Upper lobe of right lung (tissue), 1 donor: ENCODE measurements at regions not wholly inside any gene's neighbourhood (a gene's known extent, or its start where the extent isn't known, plus 50 kb on each side); places are given as distances from the start of the nearest gene placed in this dataset.
A peak's percentile ranks its signal among the peaks of the same experiment; 100 is the strongest.

ENCODE experiments used
- ATAC-seq: fragments of 200-7000 bp; cut with Tn5 transposase; one replicate; pipeline ENCODE4 v1.9.1; 2020; ENCODE audit warnings: mild to moderate bottlenecking, moderate library complexity
- DNase-seq: peaks from one replicate; pipeline ENCODE4 v3.0.0-alpha.2; 2020
- H3K27ac ChIP-seq: fragments of 200-600 bp; one replicate; pipeline ENCODE4 v1.8.0; 2022
- H3K27me3 ChIP-seq: fragments of 200-600 bp; one replicate; pipeline ENCODE4 v1.8.0; 2022; ENCODE audit warnings: mild to moderate bottlenecking
- H3K36me3 ChIP-seq: fragments of 200-600 bp; one replicate; pipeline ENCODE4 v1.8.0; 2022
- H3K4me1 ChIP-seq: fragments of 200-600 bp; one replicate; pipeline ENCODE4 v1.8.0; 2022
- H3K4me3 ChIP-seq: fragments of 200-600 bp; one replicate; pipeline ENCODE4 v1.8.0; 2022; ENCODE audit warnings: mild to moderate bottlenecking
- H3K9me3 ChIP-seq: fragments of 200-600 bp; one replicate; pipeline ENCODE4 v1.8.0; 2022
- intact Hi-C: fragments of 100-400 bp; cut with DNase I; formaldehyde crosslinking; loops from one replicate; pipeline ENCODE4 v1.11.0; 2022
- TF ChIP-seq, protein P1 (sequence below): fragments of 200-600 bp; IDR thresholded peaks from one replicate; pipeline ENCODE4 v1.8.0; 2022; ENCODE audit warnings: antibody characterized with exemption
- donor health status: DM: no; HTN: yes; CAD: no; lungs with severe emphysema.

DNA sequence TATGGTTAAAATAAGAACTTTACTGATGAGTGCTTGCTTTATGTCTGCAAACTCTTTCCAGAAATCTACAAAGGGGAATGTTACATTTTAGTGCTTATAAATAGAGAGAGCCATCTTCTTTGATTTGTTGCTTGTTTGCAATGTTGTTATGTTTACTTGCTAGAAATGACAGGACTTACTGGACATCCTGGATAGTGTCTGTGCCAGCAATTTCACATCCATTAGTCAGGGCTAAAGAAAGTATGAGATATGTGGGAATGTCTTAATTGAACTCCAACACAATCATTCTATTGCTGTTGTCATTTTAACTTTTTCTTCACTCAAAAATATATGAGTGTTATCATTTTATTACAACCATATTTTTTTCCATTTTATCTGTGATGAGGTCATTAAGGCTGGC is 453.2 kb downstream of the TNS3 start:
- Histone ChIP-seq H3K36me3 (no peaks in the 10 kb centered on the region), H3K27me3 (no peaks in the 10 kb centered on the region), H3K27ac (no peak overlapping the region), H3K4me1 (no peaks in the 10 kb centered on the region), H3K4me3 (no peak overlapping the region), H3K9me3 (no peaks in the 10 kb centered on the region)
- DNase-seq (no peak), ATAC-seq (no peak)
- intact Hi-C loops = no loop called here
- TF ChIP-seq, protein P1, sequence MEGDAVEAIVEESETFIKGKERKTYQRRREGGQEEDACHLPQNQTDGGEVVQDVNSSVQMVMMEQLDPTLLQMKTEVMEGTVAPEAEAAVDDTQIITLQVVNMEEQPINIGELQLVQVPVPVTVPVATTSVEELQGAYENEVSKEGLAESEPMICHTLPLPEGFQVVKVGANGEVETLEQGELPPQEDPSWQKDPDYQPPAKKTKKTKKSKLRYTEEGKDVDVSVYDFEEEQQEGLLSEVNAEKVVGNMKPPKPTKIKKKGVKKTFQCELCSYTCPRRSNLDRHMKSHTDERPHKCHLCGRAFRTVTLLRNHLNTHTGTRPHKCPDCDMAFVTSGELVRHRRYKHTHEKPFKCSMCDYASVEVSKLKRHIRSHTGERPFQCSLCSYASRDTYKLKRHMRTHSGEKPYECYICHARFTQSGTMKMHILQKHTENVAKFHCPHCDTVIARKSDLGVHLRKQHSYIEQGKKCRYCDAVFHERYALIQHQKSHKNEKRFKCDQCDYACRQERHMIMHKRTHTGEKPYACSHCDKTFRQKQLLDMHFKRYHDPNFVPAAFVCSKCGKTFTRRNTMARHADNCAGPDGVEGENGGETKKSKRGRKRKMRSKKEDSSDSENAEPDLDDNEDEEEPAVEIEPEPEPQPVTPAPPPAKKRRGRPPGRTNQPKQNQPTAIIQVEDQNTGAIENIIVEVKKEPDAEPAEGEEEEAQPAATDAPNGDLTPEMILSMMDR = no peak

- no peak for DNase-seq
- Histone ChIP-seq H3K9me3 (no peaks in the 10 kb centered on the region), H3K27me3 (no peaks in the 10 kb centered on the region), H3K4me3 (no peak overlapping the region), H3K4me1 (no peaks in the 10 kb centered on the region), H3K27ac (no peak overlapping the region), H3K36me3 (no peaks in the 10 kb centered on the region)
- no peak for ATAC-seq
- intact Hi-C loops = no loop called here
- TF ChIP-seq, protein P1 = no peak
These were observed 456.4 kb downstream of the TNS3 start for GRCh38 chr7:47125529-47125928.

GRCh38 chr7:47119261-47119865 is 462.5 kb downstream of the TNS3 start:
- Histone ChIP-seq H3K36me3 (no peaks in the 10 kb centered on the region), H3K27me3 (no peaks in the 10 kb centered on the region), H3K4me3 (no peak overlapping the region), H3K9me3 (no peaks in the 10 kb centered on the region), H3K27ac (no peak overlapping the region), H3K4me1 (no peaks in the 10 kb centered on the region)
- DNase-seq (no peak), ATAC-seq (no peak)
- TF ChIP-seq, protein P1 = no peak
- intact Hi-C loops = no loop called here

- intact Hi-C loops = no loop called here
- Histone ChIP-seq H3K4me1 (no peaks in the 10 kb centered on the region), H3K36me3 (no peaks in the 10 kb centered on the region), H3K4me3 (no peak overlapping the region), H3K27me3 (no peaks in the 10 kb centered on the region), H3K9me3 (no peaks in the 10 kb centered on the region), H3K27ac (no peak overlapping the region)
- ATAC-seq (no peak), DNase-seq (no peak)
- TF ChIP-seq, protein P1 = no peak
These were observed 477.7 kb downstream of the TNS3 start for GRCh38 chr7:47104206-47104549.

DNA sequence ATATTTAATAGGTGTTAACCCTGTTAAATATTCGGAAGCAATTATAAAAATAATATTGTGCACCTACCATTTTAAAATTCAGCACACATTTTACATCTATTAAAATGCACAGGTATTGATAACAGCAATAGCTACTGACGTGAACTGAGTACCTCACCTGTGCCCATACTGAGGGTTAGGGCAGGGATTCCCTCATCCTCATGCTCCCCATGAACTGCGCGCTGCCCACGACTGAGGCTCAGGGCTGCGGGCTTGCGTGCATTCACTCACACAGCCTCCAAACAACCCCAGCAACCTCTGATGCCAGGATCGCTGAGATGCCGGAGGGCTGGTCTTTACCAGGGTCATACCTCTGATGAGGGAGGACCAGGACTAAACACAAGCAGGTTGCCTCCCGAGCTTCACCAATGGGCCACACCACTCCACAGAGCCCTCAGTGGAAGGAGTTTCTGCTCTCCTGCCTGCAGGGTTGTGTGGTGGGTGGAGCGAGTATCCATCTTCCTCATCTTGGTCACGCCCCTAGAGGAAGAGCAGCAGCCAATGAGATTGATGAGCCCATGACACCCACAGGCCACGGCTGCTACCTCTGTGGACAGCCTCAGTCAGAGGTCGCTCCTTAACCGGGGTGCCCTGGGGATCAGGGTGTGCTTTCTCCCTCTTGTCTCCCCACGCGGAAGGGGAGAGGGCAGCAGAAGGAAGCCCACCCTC is 478.3 kb downstream of the TNS3 start:
- no peaks in the 10 kb centered on the region for H3K36me3 ChIP-seq
- intact Hi-C loops = no loop called here
- H3K27me3 ChIP-seq = no peaks in the 10 kb centered on the region
- H3K4me3 ChIP-seq = no peak overlapping the region
- H3K27ac ChIP-seq = no peak overlapping the region
- no peak for DNase-seq
- no peaks in the 10 kb centered on the region for H3K4me1 ChIP-seq
- TF ChIP-seq, protein P1 = no peak
- ATAC-seq = peak; percentile 23
- H3K9me3 ChIP-seq = no peaks in the 10 kb centered on the region
